ENCODE measurements at regions not wholly inside any gene's neighbourhood (a gene's known extent, or its start where the extent isn't known, plus 50 kb on each side); places are given as distances from the start of the nearest gene placed in this dataset.

- DNase-seq = no peak
These were observed 248.5 kb downstream of the TLE3 start for GRCh38 chr15:69849232-69849610.

GRCh38 chr15:69852482-69852881 is 245.2 kb downstream of the TLE3 start:
- no peak for DNase-seq

DNA sequence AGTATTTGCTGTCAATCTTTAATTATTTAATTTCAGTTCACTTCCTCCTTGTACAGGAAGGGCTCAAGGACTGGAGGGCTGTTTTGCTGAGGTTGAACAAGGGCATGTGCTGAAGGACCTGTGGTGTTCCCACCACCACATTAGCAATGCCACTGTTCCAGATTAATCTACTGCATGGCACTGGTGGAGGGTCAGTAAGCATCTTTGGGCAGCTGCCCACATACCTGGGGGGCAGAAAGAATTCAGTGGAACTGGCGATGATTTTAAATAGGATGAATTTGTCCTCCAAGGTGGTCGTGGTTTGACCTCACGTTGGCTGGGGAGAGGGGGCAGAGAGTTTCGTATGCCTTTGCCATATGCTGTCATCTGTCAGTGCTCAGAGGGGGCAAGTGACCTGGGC is 244.8 kb downstream of the TLE3 start:
- no peak for DNase-seq

GRCh38 chr15:69853544-69853951 is 244.2 kb downstream of the TLE3 start:
- DNase-seq = no peak

- DNase-seq = no peak
These were observed 243.7 kb downstream of the TLE3 start for GRCh38 chr15:69854001-69854400.

- no peak for DNase-seq
These were observed 243.1 kb downstream of the TLE3 start for GRCh38 chr15:69854521-69855181.

DNA sequence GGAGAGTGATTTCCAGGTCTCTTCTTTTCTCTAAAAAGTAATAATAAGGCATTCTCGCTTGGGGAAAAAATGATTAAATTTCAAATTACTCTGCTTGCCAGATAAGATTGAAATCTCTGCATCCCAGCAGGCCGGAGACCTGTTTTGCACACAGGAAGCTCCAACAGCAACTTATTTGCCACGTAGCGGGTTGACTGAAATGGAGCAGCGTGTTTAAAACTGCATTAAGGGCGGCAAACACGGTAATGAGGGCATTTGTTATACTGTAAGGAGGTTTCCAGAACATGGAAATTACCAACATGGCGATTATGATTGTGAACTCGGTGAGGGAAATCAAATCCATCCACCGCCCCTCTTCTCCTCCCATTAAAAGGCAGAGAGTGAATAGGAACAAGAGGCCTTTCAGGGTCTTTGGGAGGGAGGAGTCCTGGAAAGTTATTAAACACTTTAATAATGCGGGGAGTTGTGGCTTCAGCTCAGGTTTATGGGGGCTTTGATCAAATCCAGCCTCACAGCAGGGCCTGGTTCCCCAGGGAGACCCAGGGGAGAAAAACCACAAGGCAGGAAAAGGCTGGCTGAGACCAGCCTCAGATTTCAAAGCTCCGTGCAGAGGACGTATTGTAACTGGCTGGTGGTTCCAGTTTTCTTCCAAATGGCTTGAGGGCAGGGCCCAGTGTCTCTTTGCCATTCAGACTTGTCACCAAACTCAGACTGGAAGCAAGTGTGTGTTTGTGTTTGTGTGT is 242.3 kb downstream of the TLE3 start:
- DNase-seq = no peak

- DNase-seq = no peak
These were observed 240.5 kb downstream of the TLE3 start for GRCh38 chr15:69857250-69857649.

- DNase-seq = peak; percentile 8
These were observed 239.9 kb downstream of the TLE3 start for GRCh38 chr15:69857686-69858391.

GRCh38 chr15:69858456-69858855 is 239.3 kb downstream of the TLE3 start:
- no peak for DNase-seq

DNA sequence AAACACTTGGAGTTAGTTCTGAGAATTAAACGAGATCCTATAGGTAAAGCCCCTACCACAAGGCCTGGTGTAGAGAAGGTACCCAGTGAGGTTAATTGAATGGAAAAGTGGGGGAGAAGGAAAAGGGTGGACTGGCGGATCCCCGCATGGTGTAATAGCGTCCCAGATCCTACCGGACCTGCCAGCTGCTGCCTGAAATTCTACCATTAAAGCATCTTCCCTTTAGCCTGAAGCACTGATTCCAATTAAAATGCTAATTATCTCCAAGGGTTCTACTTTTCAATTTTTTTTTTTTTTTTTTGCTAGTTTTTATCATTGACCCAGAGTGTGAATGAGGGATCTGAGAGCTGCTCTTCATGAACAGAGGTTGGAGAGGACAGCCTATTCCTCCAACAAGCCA is 237.9 kb downstream of the TLE3 start:
- DNase-seq = no peak

DNA sequence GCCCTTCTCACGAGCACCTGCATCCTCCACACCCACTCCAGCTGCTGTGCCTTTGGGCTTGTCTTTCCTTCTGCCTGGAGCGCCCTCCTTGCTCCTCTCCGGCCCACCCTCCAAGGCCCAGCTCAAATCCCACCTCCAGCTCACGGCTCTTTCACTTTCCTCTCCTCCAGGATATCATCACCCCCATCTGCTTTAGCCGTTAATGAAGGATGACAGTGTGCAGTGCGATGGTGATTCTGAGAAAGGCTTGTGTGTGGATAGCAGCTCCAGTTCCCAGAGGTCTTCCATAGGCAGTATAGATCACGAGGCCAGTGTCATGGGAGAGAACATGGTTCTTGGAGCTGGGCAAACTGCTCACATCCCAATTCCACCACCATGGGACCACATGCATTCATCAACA is 237.4 kb downstream of the TLE3 start:
- no peak for DNase-seq

GRCh38 chr15:69860921-69861320 is 236.8 kb downstream of the TLE3 start:
- no peak for DNase-seq

DNA sequence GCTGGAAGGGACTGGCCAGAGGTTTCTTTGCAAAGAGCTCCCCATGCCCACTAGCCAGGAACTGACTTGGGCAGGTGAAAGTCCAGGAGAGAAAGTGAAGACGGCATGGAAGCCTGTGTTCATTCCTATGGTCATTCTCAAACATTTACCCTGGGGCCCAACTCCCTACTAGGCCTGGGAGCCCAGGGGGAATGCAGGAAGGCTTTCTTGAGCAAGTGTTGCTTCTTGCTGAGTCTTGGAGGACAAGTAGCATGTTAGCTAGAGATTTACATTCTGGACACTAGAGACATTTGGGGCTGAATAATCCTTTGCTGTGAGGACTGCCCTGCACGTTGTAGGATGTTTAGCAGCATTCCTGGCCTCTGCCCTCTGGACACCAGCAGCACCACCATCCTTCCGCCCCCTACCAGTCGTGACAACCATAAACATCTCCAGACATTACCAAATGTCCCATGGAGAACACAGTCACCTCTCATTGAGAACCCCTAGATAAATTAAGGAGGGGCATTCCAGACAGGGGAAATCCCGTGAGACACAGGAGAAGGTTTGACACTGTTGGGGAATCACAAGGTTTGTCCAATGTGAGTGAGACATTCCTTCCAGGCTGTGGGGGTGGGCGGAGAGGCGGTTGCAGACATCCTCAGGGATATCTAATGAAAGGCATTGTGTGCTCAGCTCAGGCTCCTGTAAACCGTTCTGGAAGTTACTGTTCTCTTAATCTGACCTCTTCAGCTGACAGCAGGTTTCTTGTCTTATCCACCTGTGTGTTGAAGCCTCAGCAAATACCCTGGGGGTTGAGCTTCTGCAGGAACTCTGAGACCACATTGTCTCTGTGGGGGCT is 236.2 kb downstream of the TLE3 start:
- no peak for DNase-seq

DNA sequence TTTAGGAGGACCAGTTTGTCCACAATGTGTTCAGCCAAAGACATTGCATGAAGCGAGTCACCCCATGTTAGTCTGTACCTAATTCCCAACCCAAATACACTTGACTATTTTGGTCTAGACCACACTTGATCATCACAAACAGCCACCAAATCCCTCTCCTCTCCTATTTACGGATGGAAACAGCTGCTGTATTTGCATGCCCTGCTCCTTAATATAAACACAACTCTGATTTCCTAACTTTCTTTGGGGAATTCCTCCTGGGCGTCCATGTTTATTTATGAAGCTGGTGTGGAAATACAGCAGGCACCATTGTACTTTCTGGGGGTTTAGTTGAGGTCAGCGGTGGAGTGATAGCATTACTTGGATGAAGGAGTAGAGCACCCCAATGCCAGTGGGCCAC is 235.2 kb downstream of the TLE3 start:
- DNase-seq = no peak

DNA sequence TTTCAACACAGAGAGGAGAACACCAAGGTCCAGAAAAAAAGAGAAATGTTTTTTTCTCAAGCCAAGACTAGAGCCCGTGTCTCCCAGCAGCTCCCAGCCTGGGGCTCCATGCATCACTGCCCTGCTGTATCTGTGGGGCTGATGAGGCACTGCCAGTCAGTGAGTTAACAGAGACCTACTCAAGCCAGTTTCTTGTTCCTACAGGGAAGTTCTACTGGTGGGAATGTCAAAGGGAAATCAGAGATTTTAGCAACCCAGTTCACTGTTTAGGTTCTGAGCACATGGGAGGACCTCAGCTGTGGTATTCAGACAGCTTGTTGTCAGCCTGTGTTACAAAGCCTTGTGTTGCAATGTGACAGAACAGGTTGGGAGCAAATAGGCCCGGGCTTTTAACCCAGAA is 234.3 kb downstream of the TLE3 start:
- no peak for DNase-seq

DNA sequence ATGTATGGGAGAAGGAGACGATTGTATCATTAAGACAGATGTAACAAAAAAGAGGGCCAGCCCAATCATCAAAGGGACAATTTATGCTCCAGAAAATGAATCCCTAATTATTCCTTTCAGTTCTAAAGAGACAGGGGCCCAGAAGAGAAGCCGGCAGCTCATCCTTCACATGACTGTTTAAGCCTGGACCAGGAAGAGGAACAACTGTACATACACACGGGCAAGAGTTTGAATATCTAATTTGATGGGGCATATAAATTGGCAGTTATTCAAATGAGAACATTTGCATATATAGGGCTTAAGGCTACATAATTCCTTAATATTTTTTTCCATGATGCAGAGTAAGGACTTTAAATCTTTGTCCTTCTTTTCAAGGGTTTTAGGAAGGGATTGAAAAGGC is 232.3 kb downstream of the TLE3 start:
- no peak for DNase-seq

- DNase-seq = no peak
These were observed 229.0 kb downstream of the TLE3 start for GRCh38 chr15:69868756-69869155.

DNA sequence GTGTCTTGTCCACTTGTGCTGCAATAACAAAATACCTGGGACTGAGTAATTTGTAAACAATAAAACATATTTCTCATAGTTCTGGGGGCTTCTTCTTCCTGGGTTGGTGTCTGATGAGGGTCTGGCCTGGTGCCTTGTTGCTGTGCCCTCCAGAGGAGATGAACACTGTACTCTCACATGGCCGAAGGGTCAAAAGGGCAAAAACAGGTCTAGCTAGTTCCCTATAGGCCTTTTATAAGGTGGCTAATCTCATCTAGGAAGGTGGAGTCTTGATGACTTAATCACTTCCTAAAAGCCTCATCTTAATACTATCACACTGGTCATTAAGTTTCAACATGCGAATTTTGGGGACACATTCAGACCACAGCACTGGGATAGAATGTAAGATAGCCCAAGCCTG is 228.4 kb downstream of the TLE3 start:
- no peak for DNase-seq

DNA sequence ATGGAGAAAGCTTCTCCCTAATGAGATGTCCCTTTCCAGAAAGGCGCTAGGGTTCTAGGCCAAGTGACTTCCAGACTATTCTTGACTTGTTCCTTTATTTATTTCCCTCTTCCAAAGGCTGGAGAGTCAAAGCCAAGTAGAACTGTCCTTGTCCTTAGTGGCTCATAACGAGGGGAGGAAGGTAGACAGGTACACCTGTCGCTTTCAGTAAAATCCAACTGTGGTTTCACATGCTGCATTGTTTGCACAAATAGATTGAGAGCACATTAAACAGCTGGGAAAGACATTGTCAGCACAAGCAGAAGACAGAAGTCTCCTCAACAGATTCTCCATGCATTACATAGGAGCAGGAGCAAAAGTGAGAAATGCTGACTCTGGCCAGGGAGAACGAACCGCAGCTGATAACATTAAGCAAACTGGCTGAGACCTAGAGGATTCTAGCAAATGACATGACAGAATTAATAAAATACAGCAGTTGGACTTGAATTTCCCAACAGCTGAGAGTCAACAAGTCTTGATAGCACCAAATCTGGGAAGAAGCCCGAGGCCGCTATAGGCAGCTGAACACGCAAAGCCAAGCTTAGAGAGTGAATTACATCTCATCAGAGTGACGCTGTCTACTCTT is 227.7 kb downstream of the TLE3 start:
- no peak for DNase-seq

- DNase-seq = no peak
These were observed 226.1 kb downstream of the TLE3 start for GRCh38 chr15:69871511-69872134.

- no peak for DNase-seq
These were observed 223.9 kb downstream of the TLE3 start for GRCh38 chr15:69873807-69874206.

All from effector CD8-positive, alpha-beta T cell (primary cell).